ENCODE measurements at regions not wholly inside any gene's neighbourhood (a gene's known extent, or its start where the extent isn't known, plus 50 kb on each side); places are given as distances from the start of the nearest gene placed in this dataset.

DNA sequence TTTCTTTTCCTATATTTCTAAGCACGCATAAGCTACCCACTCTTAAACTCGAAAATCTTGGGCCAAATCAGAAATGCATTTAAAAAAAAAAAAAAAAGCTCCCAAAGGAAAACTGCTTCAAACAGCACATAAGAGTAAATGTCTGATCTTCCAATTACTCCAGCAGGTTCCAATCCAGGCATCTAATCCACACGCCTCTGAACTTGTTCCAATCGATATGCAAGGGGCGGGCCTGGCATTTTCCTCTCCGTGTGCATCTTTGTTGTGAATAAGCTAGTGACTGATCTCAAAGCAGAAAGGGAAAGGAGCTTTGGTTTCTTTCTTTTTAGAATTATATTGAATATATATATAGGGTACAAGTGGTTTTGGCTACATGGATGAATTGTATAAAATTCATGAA lies 365.5 kb downstream of the PRDM2 start:
- TF ChIP-seq, protein P1, sequence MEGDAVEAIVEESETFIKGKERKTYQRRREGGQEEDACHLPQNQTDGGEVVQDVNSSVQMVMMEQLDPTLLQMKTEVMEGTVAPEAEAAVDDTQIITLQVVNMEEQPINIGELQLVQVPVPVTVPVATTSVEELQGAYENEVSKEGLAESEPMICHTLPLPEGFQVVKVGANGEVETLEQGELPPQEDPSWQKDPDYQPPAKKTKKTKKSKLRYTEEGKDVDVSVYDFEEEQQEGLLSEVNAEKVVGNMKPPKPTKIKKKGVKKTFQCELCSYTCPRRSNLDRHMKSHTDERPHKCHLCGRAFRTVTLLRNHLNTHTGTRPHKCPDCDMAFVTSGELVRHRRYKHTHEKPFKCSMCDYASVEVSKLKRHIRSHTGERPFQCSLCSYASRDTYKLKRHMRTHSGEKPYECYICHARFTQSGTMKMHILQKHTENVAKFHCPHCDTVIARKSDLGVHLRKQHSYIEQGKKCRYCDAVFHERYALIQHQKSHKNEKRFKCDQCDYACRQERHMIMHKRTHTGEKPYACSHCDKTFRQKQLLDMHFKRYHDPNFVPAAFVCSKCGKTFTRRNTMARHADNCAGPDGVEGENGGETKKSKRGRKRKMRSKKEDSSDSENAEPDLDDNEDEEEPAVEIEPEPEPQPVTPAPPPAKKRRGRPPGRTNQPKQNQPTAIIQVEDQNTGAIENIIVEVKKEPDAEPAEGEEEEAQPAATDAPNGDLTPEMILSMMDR (conservative IDR thresholded peaks at IDR 0.05), result no peak
- TF ChIP-seq ZFX (IDR thresholded peaks at IDR 0.05), result no peak

Data from C4-2B (cell line).